ENCODE measurements at regions not wholly inside any gene's neighbourhood (a gene's known extent, or its start where the extent isn't known, plus 50 kb on each side); places are given as distances from the start of the nearest gene placed in this dataset.
A peak's percentile ranks its signal among the peaks of the same experiment; 100 is the strongest.

- TF ChIP-seq, protein P1, sequence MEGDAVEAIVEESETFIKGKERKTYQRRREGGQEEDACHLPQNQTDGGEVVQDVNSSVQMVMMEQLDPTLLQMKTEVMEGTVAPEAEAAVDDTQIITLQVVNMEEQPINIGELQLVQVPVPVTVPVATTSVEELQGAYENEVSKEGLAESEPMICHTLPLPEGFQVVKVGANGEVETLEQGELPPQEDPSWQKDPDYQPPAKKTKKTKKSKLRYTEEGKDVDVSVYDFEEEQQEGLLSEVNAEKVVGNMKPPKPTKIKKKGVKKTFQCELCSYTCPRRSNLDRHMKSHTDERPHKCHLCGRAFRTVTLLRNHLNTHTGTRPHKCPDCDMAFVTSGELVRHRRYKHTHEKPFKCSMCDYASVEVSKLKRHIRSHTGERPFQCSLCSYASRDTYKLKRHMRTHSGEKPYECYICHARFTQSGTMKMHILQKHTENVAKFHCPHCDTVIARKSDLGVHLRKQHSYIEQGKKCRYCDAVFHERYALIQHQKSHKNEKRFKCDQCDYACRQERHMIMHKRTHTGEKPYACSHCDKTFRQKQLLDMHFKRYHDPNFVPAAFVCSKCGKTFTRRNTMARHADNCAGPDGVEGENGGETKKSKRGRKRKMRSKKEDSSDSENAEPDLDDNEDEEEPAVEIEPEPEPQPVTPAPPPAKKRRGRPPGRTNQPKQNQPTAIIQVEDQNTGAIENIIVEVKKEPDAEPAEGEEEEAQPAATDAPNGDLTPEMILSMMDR (IDR thresholded peaks at IDR 0.05; ENCODE audit: low read depth, low read length) = no peak
- DNase-seq (ENCODE audit: low read depth in 2 of 2) = no peak
- H3K4me3 ChIP-seq (replicated peaks in 1 of 2; ENCODE audit: low read depth in 2 of 2, low read length in 2 of 2) = no peak overlapping the region
These were observed 121.5 kb downstream of the POLR1F start for GRCh38 chr7:19587291-19587690.

GRCh38 chr7:19585761-19586160 is 123.1 kb downstream of the POLR1F start:
- no peak overlapping the region for H3K4me3 ChIP-seq (replicated peaks in 1 of 2; ENCODE audit: low read depth in 2 of 2, low read length in 2 of 2)
- TF ChIP-seq, protein P1 (IDR thresholded peaks at IDR 0.05; ENCODE audit: low read depth, low read length) = no peak
- DNase-seq (ENCODE audit: low read depth in 2 of 2) = no peak

GRCh38 chr7:19575909-19576557 is 132.8 kb downstream of the POLR1F start:
- TF ChIP-seq, protein P1 (IDR thresholded peaks at IDR 0.05; ENCODE audit: low read depth, low read length) = no peak
- peak in 1 of 2 donors; percentile 15 for DNase-seq (ENCODE audit: low read depth in 2 of 2)

GRCh38 chr7:19574131-19574530 is 134.7 kb downstream of the POLR1F start:
- TF ChIP-seq, protein P1 (IDR thresholded peaks at IDR 0.05; ENCODE audit: low read depth, low read length) = no peak
- no peak overlapping the region for H3K4me3 ChIP-seq (replicated peaks in 1 of 2; ENCODE audit: low read depth in 2 of 2, low read length in 2 of 2)
- DNase-seq (ENCODE audit: low read depth in 2 of 2) = no peak

More at GRCh38 chr7:19575909-19576557, 132.8 kb downstream of the POLR1F start:
- no peak overlapping the region for H3K4me3 ChIP-seq (replicated peaks in 1 of 2; ENCODE audit: low read depth in 2 of 2, low read length in 2 of 2)

- TF ChIP-seq, protein P1 (IDR thresholded peaks at IDR 0.05; ENCODE audit: low read depth, low read length) = no peak
- H3K4me3 ChIP-seq (replicated peaks in 1 of 2; ENCODE audit: low read depth in 2 of 2, low read length in 2 of 2) = no peak overlapping the region
- DNase-seq (ENCODE audit: low read depth in 2 of 2) = peak; percentile 65 to 67
These were observed 136.3 kb downstream of the POLR1F start for GRCh38 chr7:19572566-19572965.

DNA sequence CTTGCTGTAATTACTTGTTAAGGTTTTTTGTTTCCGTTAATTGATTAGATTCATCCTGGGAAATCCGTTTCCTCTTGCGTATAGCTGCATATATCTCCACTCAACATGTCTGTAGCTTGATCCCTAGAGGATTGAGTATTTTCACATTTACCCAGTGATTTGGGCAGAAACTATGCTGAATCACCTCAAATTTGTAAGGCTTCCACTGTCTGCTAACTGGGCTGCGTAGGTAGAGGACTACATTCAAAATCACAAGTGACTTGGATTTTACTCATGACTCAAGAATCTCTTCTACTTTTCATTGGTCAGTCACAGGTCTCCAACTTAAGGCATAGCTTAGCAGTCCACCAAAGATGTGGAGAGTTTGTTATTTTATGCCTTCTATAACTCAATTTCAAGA is 141.8 kb downstream of the POLR1F start:
- H3K4me3 ChIP-seq (replicated peaks in 1 of 2; ENCODE audit: low read depth in 2 of 2, low read length in 2 of 2) = no peak overlapping the region
- DNase-seq (ENCODE audit: low read depth in 2 of 2) = peak in 1 of 2 donors; percentile 95
- TF ChIP-seq, protein P1 (IDR thresholded peaks at IDR 0.05; ENCODE audit: low read depth, low read length) = no peak

DNA sequence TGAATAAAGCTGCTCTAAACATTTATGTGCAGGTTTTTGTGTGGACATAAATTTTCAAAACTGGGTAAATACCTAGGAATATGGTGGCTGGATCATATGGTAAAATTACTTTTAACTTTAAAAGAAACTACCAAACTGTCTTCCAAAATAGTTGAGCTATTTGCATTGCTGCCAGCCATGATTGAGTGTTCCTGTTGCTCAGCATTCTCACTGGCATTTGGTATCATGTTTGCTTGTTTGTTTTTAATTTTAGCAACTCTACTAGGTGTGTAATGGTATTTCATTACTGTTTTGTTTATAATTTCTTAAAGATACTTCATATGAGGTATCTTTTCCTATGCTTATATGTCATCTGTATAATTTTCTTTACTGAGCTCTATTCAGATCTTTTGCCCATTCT is 143.2 kb downstream of the POLR1F start:
- TF ChIP-seq, protein P1 (IDR thresholded peaks at IDR 0.05; ENCODE audit: low read depth, low read length) = no peak
- no peak overlapping the region for H3K4me3 ChIP-seq (replicated peaks in 1 of 2; ENCODE audit: low read depth in 2 of 2, low read length in 2 of 2)
- DNase-seq (ENCODE audit: low read depth in 2 of 2) = no peak
